Retina (tissue), 1 donor: ENCODE measurements at regions not wholly inside any gene's neighbourhood (a gene's known extent, or its start where the extent isn't known, plus 50 kb on each side); places are given as distances from the start of the nearest gene placed in this dataset.
"Not testable (repeated sequence)": the region's sequence is repeated elsewhere in the genome, so short reads cannot be mapped to it uniquely, and the experiment has no call there.

Experiments
- DNase-seq: peaks from one replicate; pipeline ENCODE4 v3.0.0-alpha.2; 2016

DNA sequence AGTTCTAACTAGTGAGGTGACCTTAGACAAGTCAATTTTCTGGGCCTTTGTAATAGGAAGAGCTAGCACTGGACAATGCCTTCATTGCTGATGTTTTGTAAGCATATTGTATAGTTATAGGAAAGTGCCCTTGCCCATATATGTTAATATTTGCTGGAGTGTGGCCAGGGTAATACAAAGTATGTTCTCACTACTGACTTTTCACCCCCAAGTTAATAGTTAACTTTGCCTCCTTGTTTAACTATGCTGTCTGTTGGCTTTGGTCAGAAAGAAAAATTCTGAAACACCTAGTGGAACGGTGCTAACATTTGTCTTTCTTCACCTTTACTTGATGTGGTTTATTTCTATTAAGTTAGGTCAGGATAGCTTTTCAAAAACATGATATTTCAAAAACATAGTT, 287.4 kb upstream of the CTNNB1 start:
- DNase-seq, result no peak

- DNase-seq, result no peak
Measured at GRCh38 chr3:40912461-40912860, 286.8 kb upstream of the CTNNB1 start.

- DNase-seq, result no peak
Measured at GRCh38 chr3:40913192-40913591, 286.1 kb upstream of the CTNNB1 start.

DNA sequence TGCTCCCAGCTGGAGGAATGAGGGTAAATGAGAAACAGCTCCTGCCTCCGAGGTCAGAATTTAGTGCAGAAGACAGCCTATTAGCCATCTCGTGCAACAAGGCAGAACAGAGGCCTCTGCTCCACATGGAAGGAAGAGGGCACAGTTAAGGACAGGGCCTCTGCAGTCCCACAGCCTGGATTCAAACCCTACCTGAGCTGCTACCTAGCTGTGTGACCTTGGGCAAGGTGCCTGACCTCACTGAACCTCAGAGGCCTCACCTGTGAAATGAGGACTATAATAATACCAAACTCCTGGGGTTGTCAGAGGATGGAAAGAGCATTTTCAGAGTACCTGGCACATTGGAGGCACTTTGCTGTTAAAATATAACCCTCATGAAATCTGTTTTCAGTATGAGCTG, 285.7 kb upstream of the CTNNB1 start:
- no peak for DNase-seq

- no peak for DNase-seq
Measured at GRCh38 chr3:40914475-40914874, 284.8 kb upstream of the CTNNB1 start.

GRCh38 chr3:40915346-40915865, 283.9 kb upstream of the CTNNB1 start:
- DNase-seq, result no peak

DNA sequence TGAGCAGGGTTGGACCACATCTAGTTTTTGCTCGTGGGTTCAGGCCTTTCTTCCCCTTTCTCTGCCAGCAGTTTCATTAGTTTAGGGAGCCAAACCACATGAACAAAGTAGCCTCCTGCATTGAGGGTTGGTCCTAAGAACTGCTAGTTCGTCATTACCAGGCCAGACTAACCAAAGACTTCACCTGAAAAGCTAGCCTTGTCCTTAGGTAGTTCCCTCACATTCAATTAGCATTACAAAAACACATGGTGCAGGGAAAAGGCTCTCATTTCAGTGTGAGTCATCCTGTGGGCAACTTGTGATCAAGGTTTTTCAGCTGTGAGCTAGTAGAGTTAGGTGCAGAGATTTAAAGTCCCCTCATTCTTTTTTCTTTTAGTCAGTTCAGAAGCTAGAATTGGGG, 279.3 kb upstream of the CTNNB1 start:
- no peak for DNase-seq

DNA sequence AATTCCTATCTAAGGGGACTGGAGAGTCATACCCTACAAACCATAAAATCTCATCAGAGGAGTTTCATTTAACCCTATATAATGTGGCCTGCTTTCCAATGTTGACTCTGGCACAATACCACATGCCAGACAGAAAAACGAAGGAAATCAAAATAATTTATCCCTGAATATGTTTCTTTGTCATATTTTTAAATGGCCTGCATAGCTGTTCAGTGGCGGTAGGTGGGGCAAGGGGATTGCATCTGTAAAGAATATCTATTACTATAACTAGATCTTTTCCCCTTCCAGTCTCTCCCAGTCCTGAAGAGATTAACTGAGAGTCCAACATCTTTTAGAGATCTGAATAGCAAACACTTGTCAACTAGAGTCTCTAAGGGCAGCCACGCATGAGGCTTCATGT, 278.1 kb upstream of the CTNNB1 start:
- no peak for DNase-seq

GRCh38 chr3:40923143-40923542, 276.2 kb upstream of the CTNNB1 start:
- DNase-seq, result no peak

DNA sequence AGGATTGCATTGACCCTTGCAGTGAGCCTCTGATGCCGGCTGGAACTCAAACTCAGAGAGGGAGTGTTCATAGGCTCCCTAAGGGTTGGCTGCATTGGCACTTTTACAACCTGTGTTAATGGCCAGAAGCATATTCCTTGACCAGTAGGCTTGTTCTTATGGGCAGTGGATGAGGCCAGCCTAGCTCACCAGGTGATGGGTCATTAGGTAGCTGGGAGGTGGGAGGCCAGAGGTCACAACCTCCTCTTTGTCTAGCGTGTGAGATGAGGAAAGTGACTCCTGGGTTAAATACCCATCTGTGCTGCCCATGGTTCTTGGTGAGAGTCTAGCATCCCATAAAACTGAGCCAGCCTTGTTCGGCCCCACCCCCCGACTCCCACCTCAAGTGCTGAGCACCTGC, 275.7 kb upstream of the CTNNB1 start:
- DNase-seq, result no peak

- DNase-seq, result peak; percentile 74
Measured at GRCh38 chr3:40924559-40925141, 274.7 kb upstream of the CTNNB1 start.

- DNase-seq, result no peak
Measured at GRCh38 chr3:40925231-40925630, 274.1 kb upstream of the CTNNB1 start.

- DNase-seq, result no peak
Measured at GRCh38 chr3:40930131-40930538, 269.2 kb upstream of the CTNNB1 start.

GRCh38 chr3:40930756-40931155, 268.5 kb upstream of the CTNNB1 start:
- DNase-seq, result no peak

- DNase-seq, result no peak
Measured at GRCh38 chr3:40938591-40938990, 260.7 kb upstream of the CTNNB1 start.

- DNase-seq, result no peak
Measured at GRCh38 chr3:40939030-40939740, 260.1 kb upstream of the CTNNB1 start.

GRCh38 chr3:40939741-40940130, 259.6 kb upstream of the CTNNB1 start:
- DNase-seq, result no peak

- DNase-seq, result no peak
Measured at GRCh38 chr3:40940651-40941050, 258.7 kb upstream of the CTNNB1 start.

GRCh38 chr3:40947022-40947421, 252.3 kb upstream of the CTNNB1 start:
- not testable (repeated sequence) for DNase-seq

- DNase-seq, result not testable (repeated sequence)
Measured at GRCh38 chr3:40949347-40949746, 250.0 kb upstream of the CTNNB1 start.

GRCh38 chr3:40951636-40952035, 247.7 kb upstream of the CTNNB1 start:
- DNase-seq, result no peak

DNA sequence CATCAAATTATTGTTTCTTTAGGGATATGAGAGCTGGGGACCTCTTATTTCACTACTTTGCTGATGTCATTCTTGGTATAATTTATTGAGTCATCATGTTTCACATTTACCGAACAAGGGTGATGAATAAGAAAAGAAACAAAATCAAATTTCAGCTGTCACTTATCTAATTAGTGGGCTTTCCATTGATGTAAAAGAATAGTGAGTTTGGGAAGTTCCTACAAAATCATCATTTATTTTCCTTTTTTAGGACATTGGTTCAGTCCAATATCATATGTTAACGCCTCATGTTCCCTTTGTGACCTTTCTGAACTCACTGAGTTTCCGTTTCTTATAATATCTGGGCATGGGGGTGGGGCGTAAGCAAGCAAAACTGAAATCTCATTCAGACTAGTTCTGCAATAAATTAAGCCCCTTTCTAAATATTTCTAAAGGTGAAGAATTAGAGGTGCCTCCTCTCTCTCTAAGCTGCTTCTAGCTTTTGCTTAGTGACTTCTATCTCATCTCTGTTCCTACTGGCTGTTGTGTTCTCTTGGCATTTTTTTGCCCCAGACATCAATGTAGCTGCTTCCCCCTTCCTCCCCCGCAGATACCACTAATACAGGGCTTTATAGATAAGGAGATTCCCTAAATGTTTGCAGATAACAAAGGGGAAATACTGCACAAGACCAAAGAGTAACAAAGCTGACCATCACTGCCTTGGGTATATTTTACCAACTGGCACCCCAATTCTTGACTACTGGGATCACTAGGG, 238.0 kb upstream of the CTNNB1 start:
- DNase-seq, result no peak

DNA sequence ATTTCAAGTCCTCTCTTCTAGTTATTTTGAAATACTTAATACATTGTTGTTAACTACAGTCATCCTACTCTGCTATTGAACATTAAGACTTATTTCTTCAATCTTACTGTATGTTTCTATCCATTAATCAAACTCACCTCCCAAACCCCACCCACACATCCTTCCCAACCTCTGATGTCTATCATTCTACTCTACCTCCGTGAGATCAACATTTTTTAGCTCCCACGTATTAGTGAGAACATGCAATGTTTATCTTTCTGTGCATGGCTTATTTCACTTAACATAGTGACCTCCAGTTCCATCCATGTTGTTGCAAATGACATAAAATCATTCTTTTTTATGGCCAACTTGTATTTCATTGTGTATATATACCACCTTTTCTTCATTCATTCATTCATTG, 236.6 kb upstream of the CTNNB1 start:
- DNase-seq, result no peak

- DNase-seq, result no peak
Measured at GRCh38 chr3:40968666-40969065, 230.6 kb upstream of the CTNNB1 start.
